Fibroblast of skin of left biceps (primary cell): ENCODE measurements at regions not wholly inside any gene's neighbourhood (a gene's known extent, or its start where the extent isn't known, plus 50 kb on each side); places are given as distances from the start of the nearest gene placed in this dataset.

ENCODE experiments used
- DNase-seq, 2 experiments: peaks; one replicate each; pipeline ENCODE4 v3.0.0-alpha.2; 2013; ENCODE audit warnings: low read depth in 2 of 2

DNA sequence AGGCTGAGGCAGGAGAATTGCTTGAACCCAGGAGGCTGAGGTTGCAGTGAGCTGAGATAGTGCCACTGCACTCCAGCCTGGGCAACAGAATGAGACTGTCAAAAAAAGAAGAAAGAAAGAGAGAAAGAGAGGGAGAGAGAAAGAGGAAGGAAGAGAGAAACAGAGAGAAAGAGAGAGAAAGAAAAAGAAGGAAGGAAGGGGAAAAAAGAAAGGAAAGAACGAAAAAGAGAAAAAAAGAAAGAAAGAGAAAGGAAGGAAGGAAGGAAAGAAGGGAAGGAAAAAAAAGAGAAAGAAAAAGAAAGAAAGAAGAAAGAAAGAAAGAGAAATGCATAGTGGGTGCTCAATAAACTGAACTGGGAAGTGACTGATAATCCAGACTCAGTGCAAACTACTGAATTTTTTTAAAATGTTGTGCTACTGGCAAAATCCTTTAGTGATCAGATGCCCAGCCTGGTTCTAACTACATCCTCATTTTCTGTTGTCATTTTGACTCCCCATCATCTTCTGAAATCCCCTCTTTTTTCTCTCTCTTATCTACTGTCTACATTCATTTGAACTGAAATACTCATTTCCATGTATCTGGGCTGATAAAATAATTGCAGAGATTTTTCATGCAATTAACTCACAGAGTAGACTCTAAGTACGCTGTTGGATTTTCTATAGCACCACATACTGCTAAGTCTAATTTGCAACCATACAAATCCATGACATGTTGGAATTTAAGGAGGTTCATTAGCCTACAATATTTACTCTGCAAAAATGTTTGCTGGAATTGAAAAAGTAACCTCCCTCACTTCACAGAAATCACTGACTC, 85.3 kb upstream of the HIVEP1 start:
- no peak for DNase-seq

- DNase-seq: no peak
Measured at GRCh38 chr6:11925805-11926204, 86.3 kb upstream of the HIVEP1 start.

DNA sequence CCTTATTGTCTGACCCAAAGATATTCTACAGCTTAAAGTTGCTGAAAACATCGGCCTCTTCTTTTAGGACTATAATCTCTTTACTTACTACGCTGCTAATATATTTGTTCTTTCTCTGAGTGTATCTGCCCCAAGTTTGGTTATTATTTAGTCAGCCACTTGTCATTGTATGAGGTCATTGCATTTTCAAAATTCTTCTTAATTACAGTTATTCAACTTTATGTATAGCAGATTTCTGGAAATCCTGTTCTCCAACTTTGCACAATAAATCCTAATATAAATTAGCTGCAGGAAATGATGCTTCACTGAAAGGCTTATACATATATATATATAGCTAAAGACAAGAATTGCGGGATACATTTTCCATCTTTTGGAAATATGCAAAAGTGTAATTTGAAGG, 88.5 kb upstream of the HIVEP1 start:
- DNase-seq: no peak

DNA sequence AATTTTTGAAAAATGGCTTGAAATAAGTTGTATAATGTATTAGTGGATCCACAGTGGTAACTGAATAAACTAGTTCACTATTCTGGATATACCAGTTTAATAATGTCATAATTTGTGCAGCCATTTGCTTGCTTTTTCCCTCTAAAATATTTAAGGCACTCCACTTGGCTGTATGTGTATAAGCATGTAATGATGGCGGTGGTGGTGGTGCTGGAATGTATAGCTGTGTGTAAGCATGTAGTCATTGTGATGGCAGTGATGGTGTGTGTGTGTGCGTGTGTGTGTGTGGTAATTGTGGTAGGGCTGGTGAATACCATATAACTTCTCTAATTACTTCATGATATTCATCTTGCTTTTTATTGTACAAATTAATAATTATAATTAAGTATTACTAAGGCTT, 89.2 kb upstream of the HIVEP1 start:
- DNase-seq: no peak

- DNase-seq: no peak
Measured at GRCh38 chr6:11921751-11922150, 90.4 kb upstream of the HIVEP1 start.

DNA sequence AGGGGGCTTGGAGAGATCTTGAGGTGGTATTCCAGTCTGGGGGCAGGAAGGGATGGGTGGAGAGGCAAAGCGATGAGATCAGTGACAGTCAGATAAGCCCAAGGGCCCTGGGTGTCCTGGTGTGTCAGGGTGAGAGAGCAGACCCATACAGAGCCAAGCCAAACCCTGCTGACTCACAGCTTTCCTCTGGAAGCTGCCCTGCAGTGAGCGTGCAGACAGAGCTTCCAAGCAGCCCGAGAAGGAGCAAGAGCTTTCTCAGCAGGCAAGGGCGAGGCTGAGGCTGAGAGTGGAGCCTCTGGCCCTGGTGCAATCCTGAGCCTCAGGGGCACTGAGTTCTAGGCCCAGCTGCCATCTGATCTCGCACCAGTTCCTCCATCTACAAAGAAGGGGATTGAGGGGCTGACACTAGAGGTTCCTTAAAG, 91.1 kb upstream of the HIVEP1 start:
- peak; percentile 58 to 60 for DNase-seq

- no peak for DNase-seq
Measured at GRCh38 chr6:11920566-11920965, 91.5 kb upstream of the HIVEP1 start.

GRCh38 chr6:11919771-11920440, 92.2 kb upstream of the HIVEP1 start:
- no peak for DNase-seq

GRCh38 chr6:11918739-11919605, 93.1 kb upstream of the HIVEP1 start:
- no peak for DNase-seq

DNA sequence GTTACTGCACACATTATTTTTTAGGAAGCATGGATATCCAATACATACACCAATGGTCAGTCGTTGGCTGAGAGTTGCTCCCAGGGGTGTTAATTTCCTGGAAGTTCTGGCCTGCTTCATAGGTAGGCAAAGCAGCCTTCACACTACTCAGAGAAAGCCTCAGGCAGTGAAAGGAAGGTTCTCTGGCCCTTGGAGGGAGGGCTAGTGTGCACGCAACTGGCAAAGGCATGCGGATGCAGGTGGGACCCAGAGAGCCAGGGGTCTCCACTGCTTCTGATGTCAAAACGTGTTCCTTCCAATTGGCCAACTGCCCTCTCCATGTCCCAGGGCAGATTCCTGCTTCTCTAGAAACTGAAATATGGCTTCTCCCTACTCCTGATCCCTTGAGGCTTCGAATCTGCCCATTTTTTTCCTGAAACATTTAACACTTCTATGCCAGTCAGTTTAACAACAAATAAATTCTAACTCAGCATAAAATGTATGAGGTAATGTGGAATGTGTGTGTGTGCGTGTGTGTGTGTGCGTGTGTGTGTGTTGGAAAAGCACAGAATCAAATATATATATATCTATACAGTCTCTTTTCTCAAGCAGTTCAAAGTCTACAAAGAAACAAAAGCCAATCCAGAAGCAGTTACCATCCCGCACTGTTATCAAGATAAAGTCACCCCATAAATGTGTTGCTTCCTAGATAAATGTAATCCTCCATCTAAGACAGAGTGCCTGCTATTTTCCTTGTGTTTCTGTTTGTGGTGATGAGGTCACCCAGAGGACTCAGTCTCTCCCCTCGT, 94.0 kb upstream of the HIVEP1 start:
- peak; percentile 38 to 42 for DNase-seq

- no peak for DNase-seq
Measured at GRCh38 chr6:11912420-11912819, 99.7 kb upstream of the HIVEP1 start.

- DNase-seq: peak; percentile 45 to 46
Measured at GRCh38 chr6:11911538-11911937, 100.6 kb upstream of the HIVEP1 start.

GRCh38 chr6:11909696-11910132, 102.4 kb upstream of the HIVEP1 start:
- DNase-seq: peak; percentile 63 to 65

DNA sequence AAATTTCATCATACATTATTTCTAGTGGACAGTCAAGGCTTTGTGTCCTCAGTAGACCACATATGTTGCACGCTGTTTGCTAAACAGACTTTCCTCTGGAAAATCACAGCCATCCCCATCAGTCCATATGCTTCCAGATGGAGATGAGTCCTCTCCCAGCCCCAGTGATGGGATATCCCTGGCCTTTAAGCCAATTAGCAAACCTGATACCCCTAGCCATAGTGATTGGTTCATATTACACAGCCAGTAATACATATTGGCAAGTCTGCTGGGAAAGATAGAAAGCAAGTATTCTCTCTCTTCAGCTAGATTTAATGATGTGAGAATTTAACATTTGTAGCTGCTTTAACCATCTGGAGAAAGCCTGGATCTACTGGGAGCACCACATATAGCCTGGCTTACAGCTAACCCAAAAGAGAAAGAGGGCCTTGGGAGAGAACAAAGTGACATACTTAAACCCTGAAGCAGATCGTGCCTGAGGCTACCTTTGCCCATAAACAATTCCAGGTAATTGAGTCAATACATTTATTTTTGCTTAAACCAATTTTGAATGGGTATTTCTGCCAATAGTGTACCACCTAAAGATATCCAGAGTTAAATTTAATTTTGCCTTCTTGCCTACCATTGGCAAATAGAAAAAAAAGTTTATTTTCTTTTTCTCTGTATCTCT, 103.5 kb upstream of the HIVEP1 start:
- no peak for DNase-seq

DNA sequence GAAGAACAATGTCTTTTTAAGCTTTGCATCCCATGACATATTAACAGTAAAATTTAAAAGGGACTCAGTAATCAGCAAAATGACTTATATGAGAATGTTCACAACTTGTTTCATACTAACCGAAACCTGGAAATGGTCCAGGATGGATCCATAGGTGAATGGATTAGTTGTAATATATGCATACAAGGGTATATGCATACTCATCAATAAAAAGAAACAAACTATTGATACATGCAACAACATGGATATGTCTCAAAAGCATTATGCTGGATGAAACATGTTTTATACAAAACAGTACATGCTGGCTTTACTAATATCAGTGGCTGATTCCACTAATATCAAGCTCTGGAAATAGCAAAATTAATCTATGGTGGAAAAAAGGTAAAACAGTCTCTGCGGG, 108.5 kb upstream of the HIVEP1 start:
- DNase-seq: no peak

DNA sequence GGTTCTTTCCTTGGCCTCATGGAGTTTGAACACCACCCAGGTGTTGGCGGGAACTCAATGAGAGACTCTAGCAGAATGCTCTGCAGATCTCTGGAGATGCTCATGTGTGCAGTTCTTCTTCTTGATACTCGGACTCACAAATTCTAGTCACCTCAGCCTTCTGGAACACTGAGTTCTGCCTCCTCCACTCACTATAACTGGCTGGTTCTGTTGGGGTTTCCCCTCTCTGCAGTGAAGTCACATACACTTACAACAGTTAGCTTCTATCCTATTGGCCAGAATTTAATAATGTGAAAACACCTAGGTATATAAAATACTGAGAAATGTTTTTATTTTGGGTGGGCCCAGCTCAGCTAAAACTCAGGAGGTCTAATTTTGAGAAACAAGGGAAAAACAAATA, 109.6 kb upstream of the HIVEP1 start:
- DNase-seq: no peak

DNA sequence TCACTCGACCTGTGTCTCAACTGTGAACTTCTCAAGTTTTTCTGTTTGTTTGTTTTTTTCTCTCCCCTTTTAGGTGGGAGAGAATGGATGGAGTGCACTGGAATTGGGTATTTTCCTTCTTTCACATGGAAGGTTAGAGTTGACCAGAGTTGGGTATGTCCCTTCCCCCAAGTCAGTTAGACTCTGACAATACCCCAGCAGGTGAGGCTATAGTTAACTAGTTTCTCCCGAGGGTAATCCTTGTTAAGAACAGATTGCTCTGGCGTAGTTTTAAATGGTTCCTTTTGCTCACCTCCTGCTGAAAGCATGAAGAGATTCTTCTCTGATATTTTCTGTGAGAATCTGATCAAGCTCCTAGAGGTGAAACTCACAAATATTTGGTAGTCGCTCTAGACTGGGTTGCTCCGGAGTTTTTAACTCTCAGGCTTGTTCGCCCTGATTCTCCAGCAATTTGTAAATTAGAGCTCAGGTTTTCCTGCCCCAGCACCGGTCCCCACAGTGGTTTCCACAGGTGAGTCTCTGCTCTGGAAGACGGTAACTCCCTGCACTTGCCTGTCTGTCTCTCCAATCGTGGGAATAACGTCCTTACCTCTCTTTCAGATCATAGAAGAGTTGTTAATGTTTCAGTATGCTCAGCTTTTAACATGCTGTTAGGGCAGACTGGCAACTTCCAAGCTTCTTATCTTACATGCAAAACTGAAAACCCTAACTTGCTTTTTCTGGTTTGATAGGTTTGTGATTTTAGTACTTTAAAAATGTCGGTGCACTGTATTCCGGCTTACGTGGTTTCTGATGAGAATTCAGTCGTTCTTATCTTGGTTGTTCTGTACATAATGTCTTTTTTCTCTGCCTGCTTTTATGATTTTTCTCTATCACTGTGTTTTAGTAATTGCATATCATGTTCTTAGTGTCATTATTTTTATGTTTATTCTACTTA, 111.2 kb upstream of the HIVEP1 start:
- DNase-seq: no peak

DNA sequence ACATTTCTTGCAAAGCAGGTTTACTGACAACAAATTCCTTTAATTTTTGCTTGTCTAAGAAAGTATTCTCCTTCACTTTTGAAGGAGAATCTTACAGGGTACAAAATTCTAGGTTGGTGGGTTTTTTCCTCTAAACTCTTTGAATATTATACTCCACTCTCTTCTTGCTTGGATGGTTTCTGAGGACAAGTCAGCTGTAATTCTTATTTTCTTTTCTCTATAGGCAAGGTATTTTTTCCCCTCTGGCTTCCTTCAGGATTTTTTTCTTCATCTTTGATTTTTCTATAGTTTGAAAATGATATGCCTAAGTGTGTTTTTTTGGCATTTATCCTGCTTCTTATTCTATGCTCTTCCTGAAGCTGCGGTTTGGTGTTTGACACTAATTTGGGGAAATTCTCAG, 112.5 kb upstream of the HIVEP1 start:
- DNase-seq: no peak

DNA sequence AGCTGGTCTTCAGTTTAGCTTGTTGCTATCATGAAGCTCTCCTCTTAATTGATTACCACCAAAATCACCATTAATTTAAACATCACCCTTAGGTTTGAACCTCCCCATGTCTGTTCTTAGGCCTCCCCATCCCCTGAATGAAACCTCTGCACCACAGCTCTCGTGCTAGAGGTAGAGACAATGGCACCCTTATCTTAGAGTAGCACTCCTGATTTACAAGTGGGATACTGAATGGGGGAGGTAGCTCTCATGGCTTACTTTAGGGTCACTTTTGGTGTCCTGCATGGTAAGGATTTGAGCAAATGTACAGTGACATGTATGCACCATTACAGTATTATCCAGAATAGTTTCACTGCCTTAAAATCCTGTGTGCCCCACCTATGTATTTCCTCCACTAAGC, 115.6 kb upstream of the ADTRP start:
- DNase-seq: no peak

- no peak for DNase-seq
Measured at GRCh38 chr6:11891547-11891946, 112.9 kb upstream of the ADTRP start.
